GM19351 (cell line): ENCODE measurements at regions not wholly inside any gene's neighbourhood (a gene's known extent, or its start where the extent isn't known, plus 50 kb on each side); places are given as distances from the start of the nearest gene placed in this dataset.
A peak's percentile ranks its signal among the peaks of the same experiment; 100 is the strongest.

Experiments
- ATAC-seq: cut with Tn5 transposase; IDR thresholded peaks from one replicate; pipeline ENCODE4 v1.9.1; 2021; ENCODE audit warnings: mild to moderate bottlenecking, moderate library complexity; ENCODE audit not compliant: unreplicated experiment

GRCh38 chr1:224486801-224487583 lies 52.4 kb upstream of the WDR26 start:
- ATAC-seq: no peak

- ATAC-seq: peak; percentile 72
Measured at GRCh38 chr1:224488806-224489499, 54.4 kb upstream of the WDR26 start.

GRCh38 chr1:224489534-224490365 lies 55.2 kb upstream of the WDR26 start:
- peak; percentile 37 for ATAC-seq

GRCh38 chr1:224490549-224491537 lies 56.2 kb upstream of the WDR26 start:
- no peak for ATAC-seq

- no peak for ATAC-seq
Measured at GRCh38 chr1:224492015-224492414, 57.4 kb upstream of the WDR26 start.

- no peak for ATAC-seq
Measured at GRCh38 chr1:224492632-224493031, 58.0 kb upstream of the WDR26 start.

GRCh38 chr1:224493269-224493668 lies 58.7 kb upstream of the WDR26 start:
- ATAC-seq: no peak

GRCh38 chr1:224494343-224494742 lies 59.7 kb upstream of the WDR26 start:
- ATAC-seq: no peak

- no peak for ATAC-seq
Measured at GRCh38 chr1:224495866-224496265, 61.3 kb upstream of the WDR26 start.

- ATAC-seq: no peak
Measured at GRCh38 chr1:224496826-224497225, 62.2 kb upstream of the WDR26 start.

- peak; percentile 96 for ATAC-seq
Measured at GRCh38 chr1:224497714-224498573, 63.3 kb upstream of the WDR26 start.

- ATAC-seq: peak; percentile 0
Measured at GRCh38 chr1:224498574-224499170, 64.1 kb upstream of the WDR26 start.

GRCh38 chr1:224499204-224499603 lies 64.6 kb upstream of the WDR26 start:
- ATAC-seq: no peak

GRCh38 chr1:224500796-224501195 lies 66.2 kb upstream of the WDR26 start:
- ATAC-seq: no peak

GRCh38 chr1:224501836-224502235 lies 67.2 kb upstream of the WDR26 start:
- ATAC-seq: no peak

- ATAC-seq: no peak
Measured at GRCh38 chr1:224502459-224503160, 68.0 kb upstream of the WDR26 start.

GRCh38 chr1:224503161-224504118 lies 68.8 kb upstream of the WDR26 start:
- ATAC-seq: peak; percentile 94
